Mammary epithelial cell (primary cell): ENCODE measurements at regions not wholly inside any gene's neighbourhood (a gene's known extent, or its start where the extent isn't known, plus 50 kb on each side); places are given as distances from the start of the nearest gene placed in this dataset.

Source experiments
- CTCF ChIP-seq, 2 donors: IDR thresholded peaks in 1 of 2; conservative IDR thresholded peaks in 1 of 2; 2 replicates each; pipeline ENCODE4 v1.5.1; 2011 to 2012; ENCODE audit warnings: inconsistent platforms in 2 of 2, low read length in 2 of 2, mild to moderate bottlenecking in 2 of 2, control low read depth in 1 of 2, low read depth in 1 of 2; ENCODE audit not compliant: insufficient read depth in 1 of 2; ENCODE audit errors: extremely low read depth in 1 of 2
- EZH2 ChIP-seq: IDR thresholded peaks from 2 replicates; pipeline ENCODE4 v1.6.1; 2012; ENCODE audit warnings: low read length, inconsistent platforms, borderline replicate concordance

- TF ChIP-seq CTCF (conservative IDR thresholded peaks at IDR 0.05 in 1 of 2, IDR thresholded peaks at IDR 0.05 in 1 of 2; ENCODE audit: extremely low read depth in 1 of 2, insufficient read depth in 1 of 2, low read depth in 1 of 2, low read length in 2 of 2) (no peak), EZH2 (no peak)
Measured at GRCh38 chr1:116835161-116835560, 74.6 kb upstream of the PTGFRN start.
